A673 (cell line): ENCODE measurements at regions not wholly inside any gene's neighbourhood (a gene's known extent, or its start where the extent isn't known, plus 50 kb on each side); places are given as distances from the start of the nearest gene placed in this dataset.

Experiments used
- BruUV-seq: library from RNA; stranded (reverse); fragments of 400-500 nt; replicated peaks from 2 replicates; lab custom pipeline; 2021; lab: Mats Ljungman, UMichigan
- CTCF ChIA-PET: fragments of 300-600 bp; sonication (Branson Sonifier 250); formaldehyde crosslinking; loops from one replicate; lab custom pipeline; 2022; ENCODE audit warnings: antibody characterized with exemption; lab: Charles Lee
- POLR2A ChIA-PET: fragments of 300-600 bp; sonication (Branson Sonifier 250); formaldehyde crosslinking; loops from one replicate; lab custom pipeline; 2022; ENCODE audit warnings: antibody characterized with exemption; ENCODE audit not compliant: low non-redundant PET; lab: Charles Lee
- DNase-seq: peaks from one replicate; pipeline ENCODE4 v3.0.0-alpha.2; 2015; ENCODE audit warnings: low spot score
- H3K27ac ChIP-seq: fragments of 200-600 bp; sonication (generic); 2 replicates; pipeline ENCODE4 v1.5.1; 2016; ENCODE audit warnings: mixed run types, low read depth, mild to moderate bottlenecking, mixed read lengths, antibody characterized with exemption, low read length; ENCODE audit not compliant: poor library complexity, severe bottlenecking
- H3K27me3 ChIP-seq: fragments of 200-600 bp; sonication (generic); replicated peaks from 2 replicates; pipeline ENCODE4 v1.6.1; 2017; ENCODE audit warnings: mixed run types, low read depth, mild to moderate bottlenecking, mixed read lengths, antibody characterized with exemption, low read length; ENCODE audit not compliant: insufficient read depth, poor library complexity
- H3K36me3 ChIP-seq: fragments of 200-600 bp; sonication (generic); 2 replicates; pipeline ENCODE4 v1.6.1; 2016; ENCODE audit warnings: mixed run types, mild to moderate bottlenecking, mixed read lengths, antibody characterized with exemption, low read length; ENCODE audit not compliant: insufficient read depth, poor library complexity, severe bottlenecking
- H3K4me1 ChIP-seq: fragments of 200-600 bp; sonication (generic); 2 replicates; pipeline ENCODE4 v1.6.1; 2017; ENCODE audit warnings: mixed run types, mild to moderate bottlenecking, mixed read lengths, antibody characterized with exemption, low read length; ENCODE audit not compliant: insufficient read depth, poor library complexity, severe bottlenecking
- H3K4me3 ChIP-seq: fragments of 200-600 bp; sonication (generic); 2 replicates; pipeline ENCODE4 v1.5.1; 2016; ENCODE audit warnings: low read depth, mixed run types, mild to moderate bottlenecking, mixed read lengths, low read length; ENCODE audit not compliant: poor library complexity, severe bottlenecking
- H3K9me3 ChIP-seq: fragments of 200-600 bp; sonication (generic); 2 replicates; pipeline ENCODE4 v1.6.1; 2016; ENCODE audit warnings: mixed run types, low read depth, mild to moderate bottlenecking, mixed read lengths, antibody characterized with exemption, low read length; ENCODE audit not compliant: poor library complexity, severe bottlenecking
- EZH2 ChIP-seq: fragments of 200-600 bp; sonication (generic); IDR thresholded peaks from 2 replicates; pipeline ENCODE4 v1.6.1; 2017; ENCODE audit warnings: borderline replicate concordance, low read depth, mild to moderate bottlenecking, mixed read lengths, antibody characterized with exemption, low read length; ENCODE audit not compliant: poor library complexity, severe bottlenecking
- intact Hi-C: fragments of 100-400 bp; cut with micrococcal nuclease; formaldehyde crosslinking; loops from one replicate; pipeline ENCODE4 v1.10.0; 2022; ENCODE audit not compliant: unreplicated experiment
- TF ChIP-seq, protein P1 (sequence below): fragments of 300-800, 200-600 bp; sonication (generic); conservative IDR thresholded peaks from 2 replicates; pipeline ENCODE4 v1.5.1; 2017; ENCODE audit warnings: low read depth, mild to moderate bottlenecking, antibody characterized with exemption, low read length, moderate library complexity, mixed read lengths

DNA sequence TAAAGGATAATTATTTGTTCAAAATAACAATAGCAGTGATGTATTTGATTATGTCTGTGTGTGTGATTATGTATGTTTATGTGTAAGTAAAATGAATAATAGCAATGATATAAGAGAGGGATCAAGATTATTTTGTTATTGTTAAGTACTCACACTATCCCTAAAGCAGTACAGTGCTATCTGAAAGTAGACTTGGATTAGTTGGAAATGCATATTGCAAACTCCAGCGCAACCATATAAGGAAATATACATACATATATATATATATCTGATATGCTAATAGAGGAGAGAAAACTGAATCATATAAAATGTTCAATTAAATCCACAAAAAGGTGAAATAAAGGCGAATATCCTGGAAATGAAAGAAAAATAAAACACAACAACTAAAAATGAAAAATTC, 268.4 kb downstream of the HINT1 start:
- DNase-seq = no peak
- Histone ChIP-seq H3K4me3 (no peak overlapping the region), H3K4me1 (no peaks in the 10 kb centered on the region), H3K36me3 (no peaks in the 10 kb centered on the region), H3K27me3 (peaks cover 19% of the 10 kb centered on the region), H3K27ac (no peak overlapping the region), H3K9me3 (no peaks in the 10 kb centered on the region)
- ChIA-PET POLR2A (no interaction called here), CTCF (no interaction called here)
- intact Hi-C loops = no loop called here
- TF ChIP-seq EZH2 = no peak
- TF ChIP-seq, protein P1, sequence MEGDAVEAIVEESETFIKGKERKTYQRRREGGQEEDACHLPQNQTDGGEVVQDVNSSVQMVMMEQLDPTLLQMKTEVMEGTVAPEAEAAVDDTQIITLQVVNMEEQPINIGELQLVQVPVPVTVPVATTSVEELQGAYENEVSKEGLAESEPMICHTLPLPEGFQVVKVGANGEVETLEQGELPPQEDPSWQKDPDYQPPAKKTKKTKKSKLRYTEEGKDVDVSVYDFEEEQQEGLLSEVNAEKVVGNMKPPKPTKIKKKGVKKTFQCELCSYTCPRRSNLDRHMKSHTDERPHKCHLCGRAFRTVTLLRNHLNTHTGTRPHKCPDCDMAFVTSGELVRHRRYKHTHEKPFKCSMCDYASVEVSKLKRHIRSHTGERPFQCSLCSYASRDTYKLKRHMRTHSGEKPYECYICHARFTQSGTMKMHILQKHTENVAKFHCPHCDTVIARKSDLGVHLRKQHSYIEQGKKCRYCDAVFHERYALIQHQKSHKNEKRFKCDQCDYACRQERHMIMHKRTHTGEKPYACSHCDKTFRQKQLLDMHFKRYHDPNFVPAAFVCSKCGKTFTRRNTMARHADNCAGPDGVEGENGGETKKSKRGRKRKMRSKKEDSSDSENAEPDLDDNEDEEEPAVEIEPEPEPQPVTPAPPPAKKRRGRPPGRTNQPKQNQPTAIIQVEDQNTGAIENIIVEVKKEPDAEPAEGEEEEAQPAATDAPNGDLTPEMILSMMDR = no peak
- no TSS peak for BruUV-seq

DNA sequence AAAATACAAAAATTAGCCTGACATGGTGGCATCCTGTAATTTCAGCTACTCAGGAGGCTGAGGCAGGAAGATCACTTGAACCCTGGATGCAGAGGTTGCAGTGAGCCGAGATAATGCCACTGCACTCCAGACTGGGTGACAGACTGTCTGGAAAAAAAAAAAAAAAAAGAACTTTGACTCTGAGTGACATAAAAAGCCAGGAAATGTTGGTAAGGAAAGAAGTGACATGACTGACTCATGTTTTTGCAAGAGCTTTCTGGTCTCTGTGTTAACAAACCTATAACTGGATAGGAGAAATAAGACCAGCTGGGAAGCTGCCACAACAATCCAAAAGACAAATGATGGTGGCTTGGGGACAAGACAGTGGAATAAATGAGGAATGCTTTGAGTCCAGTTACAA, 272.1 kb downstream of the HINT1 start:
- no peak overlapping the region for H3K4me3 ChIP-seq
- intact Hi-C loops = no loop called here
- H3K9me3 ChIP-seq = no peaks in the 10 kb centered on the region
- ChIA-PET CTCF (no interaction called here), POLR2A (no interaction called here)
- H3K4me1 ChIP-seq = no peaks in the 10 kb centered on the region
- no peak for DNase-seq
- TF ChIP-seq, protein P1 = no peak
- TF ChIP-seq EZH2 = no peak
- peaks cover 32% of the 10 kb centered on the region for H3K27me3 ChIP-seq
- H3K27ac ChIP-seq = no peak overlapping the region
- no TSS peak for BruUV-seq
- no peaks in the 10 kb centered on the region for H3K36me3 ChIP-seq

DNA sequence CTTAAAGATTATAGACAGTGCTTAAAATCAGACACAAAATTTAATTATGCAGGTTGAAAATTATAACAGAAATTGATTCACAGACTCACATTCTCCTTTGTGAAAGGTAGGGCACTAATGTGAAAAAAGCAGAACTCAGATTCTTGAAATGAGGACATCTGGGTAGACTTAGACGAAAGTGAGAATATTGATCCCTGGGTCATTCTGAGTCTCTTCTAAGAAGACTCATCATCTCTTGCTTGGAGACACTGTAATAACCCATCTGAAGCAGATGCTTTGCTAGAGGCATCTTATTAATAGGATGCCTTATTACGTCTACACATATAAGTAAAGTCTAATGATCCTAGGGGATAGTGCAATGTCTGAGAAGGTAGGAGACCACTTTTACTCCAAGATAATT, 274.4 kb downstream of the HINT1 start:
- no peak for DNase-seq
- Histone ChIP-seq H3K9me3 (no peaks in the 10 kb centered on the region), H3K27ac (no peak overlapping the region), H3K27me3 (peaks cover 54% of the 10 kb centered on the region), H3K36me3 (no peaks in the 10 kb centered on the region), H3K4me1 (no peaks in the 10 kb centered on the region), H3K4me3 (no peak overlapping the region)
- intact Hi-C loops = no loop called here
- TF ChIP-seq, protein P1 = no peak
- TF ChIP-seq EZH2 = no peak
- ChIA-PET CTCF (no interaction called here), POLR2A (no interaction called here)
- no TSS peak for BruUV-seq
